Panc1 (cell line): ENCODE measurements at regions not wholly inside any gene's neighbourhood (a gene's known extent, or its start where the extent isn't known, plus 50 kb on each side); places are given as distances from the start of the nearest gene placed in this dataset.

Experiments
- ATAC-seq: fragments of 200-7000 bp; cut with Tn5 transposase; 2 replicates; pipeline ENCODE4 v1.9.1; 2020; ENCODE audit warnings: mild to moderate bottlenecking, moderate library complexity
- BruUV-seq: library from RNA; stranded (reverse); fragments of 400-500 nt; replicated peaks from 2 replicates; lab custom pipeline; 2021; lab: Mats Ljungman, UMichigan
- CTCF ChIA-PET: fragments of 300-600 bp; sonication (Branson Sonifier 250); formaldehyde crosslinking; loops from one replicate; lab custom pipeline; 2022; ENCODE audit warnings: antibody characterized with exemption; lab: Charles Lee
- POLR2A ChIA-PET: fragments of 300-600 bp; sonication (Branson Sonifier 250); formaldehyde crosslinking; loops from one replicate; lab custom pipeline; 2022; ENCODE audit warnings: antibody characterized with exemption; lab: Charles Lee
- DNase-seq: peaks from one replicate; pipeline ENCODE4 v3.0.0-alpha.2; 2010; ENCODE audit warnings: low read depth, low spot score
- H3K27ac ChIP-seq: 2 replicates; pipeline ENCODE4 v1.5.1; 2011; ENCODE audit warnings: mild to moderate bottlenecking, low read length, inconsistent platforms
- H3K27me3 ChIP-seq: fragments of 200-500 bp; sonication (Bioruptor generic); 2 replicates; pipeline ENCODE4 v1.6.0; 2014; ENCODE audit warnings: low read length, inconsistent platforms; ENCODE audit not compliant: control insufficient read depth, insufficient read depth
- H3K36me3 ChIP-seq: fragments of 200-500 bp; sonication (Bioruptor generic); 2 replicates; pipeline ENCODE4 v1.5.1; 2014; ENCODE audit warnings: inconsistent platforms, mild to moderate bottlenecking, low read length, moderate library complexity; ENCODE audit not compliant: control insufficient read depth, insufficient read depth
- H3K4me1 ChIP-seq: 2 replicates; pipeline ENCODE4 v1.5.1; 2011; ENCODE audit warnings: inconsistent platforms, mild to moderate bottlenecking, low read length, moderate library complexity; ENCODE audit not compliant: control insufficient read depth, insufficient read depth
- H3K4me3 ChIP-seq, 2 experiments: 2 replicates each; pipeline ENCODE4 v1.5.1; 2011 to 2012; ENCODE audit warnings: low read depth in 2 of 2, low read length in 2 of 2, mild to moderate bottlenecking in 2 of 2, inconsistent platforms in 1 of 2, moderate library complexity in 1 of 2
- H3K9me3 ChIP-seq: fragments of 200-500 bp; sonication (Bioruptor generic); 2 replicates; pipeline ENCODE4 v1.5.1; 2014; ENCODE audit warnings: low read depth, mild to moderate bottlenecking, inconsistent platforms, low read length, moderate library complexity; ENCODE audit not compliant: control insufficient read depth, insufficient read depth
- POLR2AphosphoS5 ChIP-seq: IDR thresholded peaks from 2 replicates; pipeline ENCODE4 v1.6.1; 2012; ENCODE audit warnings: mild to moderate bottlenecking, low read depth, low read length, moderate library complexity
- SIN3A ChIP-seq: IDR thresholded peaks from 2 replicates; pipeline ENCODE4 v1.6.1; 2012; ENCODE audit warnings: low read depth, mild to moderate bottlenecking, low read length, moderate library complexity, borderline replicate concordance; ENCODE audit not compliant: insufficient read depth
- TCF7L2 ChIP-seq: IDR thresholded peaks from 2 replicates; pipeline ENCODE4 v1.6.1; 2011; ENCODE audit warnings: mild to moderate bottlenecking, low read depth, low read length, inconsistent platforms
- in situ Hi-C: cut with HindIII; loops from 2 replicates; pipeline ENCODE4 v1.10.0; 2016; ENCODE audit warnings: low sequenced_read_pairs, low pct_unique_long_range_greater_than_20kb
- intact Hi-C: fragments of 100-400 bp; cut with micrococcal nuclease; formaldehyde crosslinking; loops from one replicate; pipeline ENCODE4 v1.10.0; 2022; ENCODE audit not compliant: unreplicated experiment
- TF ChIP-seq, protein P1 (sequence below), 2 experiments: IDR thresholded peaks; 2 replicates each; pipeline ENCODE4 v1.6.1; 2011 to 2012; ENCODE audit warnings: low read depth in 2 of 2, control low read depth in 1 of 2, low read length in 1 of 2, mild to moderate bottlenecking in 1 of 2, moderate library complexity in 1 of 2; ENCODE audit not compliant: insufficient read depth in 1 of 2
- TF ChIP-seq, protein P2 (sequence below): fragments of 450-650 bp; IDR thresholded peaks from 2 replicates; pipeline ENCODE4 v1.5.1; 2017; ENCODE audit warnings: mild to moderate bottlenecking

DNA sequence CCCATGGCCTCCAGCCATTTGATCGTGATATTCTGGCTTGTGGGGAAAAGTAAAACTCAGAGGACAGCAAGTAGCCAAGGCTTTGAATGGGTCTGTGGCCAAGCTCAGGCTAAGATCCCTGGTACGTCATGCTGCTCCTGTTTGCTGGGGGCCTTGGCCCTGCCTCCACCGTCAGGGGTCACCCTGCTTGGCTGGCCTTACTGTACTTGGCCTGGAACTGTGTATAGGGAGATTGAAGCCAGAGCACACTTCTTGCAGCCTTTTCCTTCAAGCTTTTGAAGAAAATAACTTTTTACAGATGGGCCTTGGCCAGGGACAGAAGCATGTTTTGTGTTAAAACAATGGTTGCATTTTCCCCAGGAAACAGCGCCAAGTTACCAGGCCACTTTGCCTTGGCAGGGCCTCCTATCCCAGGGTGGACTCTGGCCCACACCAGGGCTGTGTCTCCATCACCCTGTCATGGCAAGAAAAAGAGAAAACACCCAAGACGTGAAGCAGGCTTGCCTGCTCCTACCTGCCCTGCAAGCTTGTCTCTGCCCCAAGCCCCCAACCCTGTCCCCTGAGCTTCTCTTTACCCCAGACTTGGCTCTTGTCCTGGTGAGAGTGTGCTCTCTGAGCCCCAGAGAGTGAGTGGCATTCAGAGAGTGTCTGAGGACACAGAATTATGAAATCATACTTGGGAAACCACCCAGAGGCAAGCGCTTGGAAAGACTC is 286.9 kb downstream of the GADD45G start:
- in situ Hi-C loops (no loop called here), intact Hi-C loops (no loop called here)
- Histone ChIP-seq H3K27me3 (no peaks in the 10 kb centered on the region; the same call in 1 of the 2 replicates), H3K36me3 (no peaks in the 10 kb centered on the region), H3K9me3 (no peaks in the 10 kb centered on the region), H3K4me3 (no peak overlapping the region), H3K27ac (no peak overlapping the region), H3K4me1 (no peaks in the 10 kb centered on the region)
- no TSS peak for BruUV-seq
- ChIA-PET CTCF (interaction anchor here (0.6 kb wide), 1 partner anchor 300 kb away, joined by 3 read pairs; no protein-coding TSS in a partner anchor), POLR2A (no interaction called here)
- no peak for DNase-seq
- no peak for TF ChIP-seq TCF7L2
- no peak for TF ChIP-seq POLR2AphosphoS5
- no peak for TF ChIP-seq SIN3A
- TF ChIP-seq, protein P1, sequence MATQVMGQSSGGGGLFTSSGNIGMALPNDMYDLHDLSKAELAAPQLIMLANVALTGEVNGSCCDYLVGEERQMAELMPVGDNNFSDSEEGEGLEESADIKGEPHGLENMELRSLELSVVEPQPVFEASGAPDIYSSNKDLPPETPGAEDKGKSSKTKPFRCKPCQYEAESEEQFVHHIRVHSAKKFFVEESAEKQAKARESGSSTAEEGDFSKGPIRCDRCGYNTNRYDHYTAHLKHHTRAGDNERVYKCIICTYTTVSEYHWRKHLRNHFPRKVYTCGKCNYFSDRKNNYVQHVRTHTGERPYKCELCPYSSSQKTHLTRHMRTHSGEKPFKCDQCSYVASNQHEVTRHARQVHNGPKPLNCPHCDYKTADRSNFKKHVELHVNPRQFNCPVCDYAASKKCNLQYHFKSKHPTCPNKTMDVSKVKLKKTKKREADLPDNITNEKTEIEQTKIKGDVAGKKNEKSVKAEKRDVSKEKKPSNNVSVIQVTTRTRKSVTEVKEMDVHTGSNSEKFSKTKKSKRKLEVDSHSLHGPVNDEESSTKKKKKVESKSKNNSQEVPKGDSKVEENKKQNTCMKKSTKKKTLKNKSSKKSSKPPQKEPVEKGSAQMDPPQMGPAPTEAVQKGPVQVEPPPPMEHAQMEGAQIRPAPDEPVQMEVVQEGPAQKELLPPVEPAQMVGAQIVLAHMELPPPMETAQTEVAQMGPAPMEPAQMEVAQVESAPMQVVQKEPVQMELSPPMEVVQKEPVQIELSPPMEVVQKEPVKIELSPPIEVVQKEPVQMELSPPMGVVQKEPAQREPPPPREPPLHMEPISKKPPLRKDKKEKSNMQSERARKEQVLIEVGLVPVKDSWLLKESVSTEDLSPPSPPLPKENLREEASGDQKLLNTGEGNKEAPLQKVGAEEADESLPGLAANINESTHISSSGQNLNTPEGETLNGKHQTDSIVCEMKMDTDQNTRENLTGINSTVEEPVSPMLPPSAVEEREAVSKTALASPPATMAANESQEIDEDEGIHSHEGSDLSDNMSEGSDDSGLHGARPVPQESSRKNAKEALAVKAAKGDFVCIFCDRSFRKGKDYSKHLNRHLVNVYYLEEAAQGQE (IDR thresholded peaks at IDR 0.05; ENCODE audit: insufficient read depth in 1 of 2, low read depth in 2 of 2, low read length in 1 of 2): no peak
- TF ChIP-seq, protein P2, sequence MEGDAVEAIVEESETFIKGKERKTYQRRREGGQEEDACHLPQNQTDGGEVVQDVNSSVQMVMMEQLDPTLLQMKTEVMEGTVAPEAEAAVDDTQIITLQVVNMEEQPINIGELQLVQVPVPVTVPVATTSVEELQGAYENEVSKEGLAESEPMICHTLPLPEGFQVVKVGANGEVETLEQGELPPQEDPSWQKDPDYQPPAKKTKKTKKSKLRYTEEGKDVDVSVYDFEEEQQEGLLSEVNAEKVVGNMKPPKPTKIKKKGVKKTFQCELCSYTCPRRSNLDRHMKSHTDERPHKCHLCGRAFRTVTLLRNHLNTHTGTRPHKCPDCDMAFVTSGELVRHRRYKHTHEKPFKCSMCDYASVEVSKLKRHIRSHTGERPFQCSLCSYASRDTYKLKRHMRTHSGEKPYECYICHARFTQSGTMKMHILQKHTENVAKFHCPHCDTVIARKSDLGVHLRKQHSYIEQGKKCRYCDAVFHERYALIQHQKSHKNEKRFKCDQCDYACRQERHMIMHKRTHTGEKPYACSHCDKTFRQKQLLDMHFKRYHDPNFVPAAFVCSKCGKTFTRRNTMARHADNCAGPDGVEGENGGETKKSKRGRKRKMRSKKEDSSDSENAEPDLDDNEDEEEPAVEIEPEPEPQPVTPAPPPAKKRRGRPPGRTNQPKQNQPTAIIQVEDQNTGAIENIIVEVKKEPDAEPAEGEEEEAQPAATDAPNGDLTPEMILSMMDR: no peak
- no peak for ATAC-seq

DNA sequence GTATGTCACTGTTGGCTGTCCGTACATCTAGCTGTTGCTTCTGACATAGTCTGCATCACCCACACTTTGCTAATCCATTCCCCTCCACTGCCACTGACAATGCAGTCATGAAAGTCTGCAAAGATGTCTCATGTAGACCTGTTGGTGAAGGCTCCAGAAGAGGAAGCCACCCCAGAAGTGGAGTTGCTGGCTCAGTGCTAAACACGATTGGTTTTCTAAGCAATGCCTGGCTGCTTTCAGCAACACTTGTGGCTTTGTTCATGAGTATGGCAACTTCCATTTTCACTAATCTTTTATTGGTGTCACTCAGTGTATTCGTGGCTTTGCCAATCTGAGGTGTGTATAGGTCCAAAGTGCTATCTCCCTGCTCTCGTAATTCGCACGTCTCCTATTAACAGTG is 288.1 kb downstream of the GADD45G start:
- Histone ChIP-seq H3K9me3 (no peaks in the 10 kb centered on the region), H3K27me3 (no peaks in the 10 kb centered on the region; the same call in 1 of the 2 replicates), H3K4me1 (no peaks in the 10 kb centered on the region), H3K36me3 (no peaks in the 10 kb centered on the region), H3K27ac (no peak overlapping the region), H3K4me3 (no peak overlapping the region)
- no peak for ATAC-seq
- DNase-seq: no peak
- ChIA-PET POLR2A (no interaction called here), CTCF (no interaction called here)
- in situ Hi-C loops: no loop called here
- intact Hi-C loops: no loop called here
- no TSS peak for BruUV-seq
- TF ChIP-seq, protein P1 (IDR thresholded peaks at IDR 0.05; ENCODE audit: insufficient read depth in 1 of 2, low read depth in 2 of 2, low read length in 1 of 2): no peak
- TF ChIP-seq POLR2AphosphoS5 (no peak), TCF7L2 (no peak), SIN3A (no peak)
- TF ChIP-seq, protein P2: no peak
